ENCODE measurements at regions not wholly inside any gene's neighbourhood (a gene's known extent, or its start where the extent isn't known, plus 50 kb on each side); places are given as distances from the start of the nearest gene placed in this dataset.
A peak's percentile ranks its signal among the peaks of the same experiment; 100 is the strongest.

DNA sequence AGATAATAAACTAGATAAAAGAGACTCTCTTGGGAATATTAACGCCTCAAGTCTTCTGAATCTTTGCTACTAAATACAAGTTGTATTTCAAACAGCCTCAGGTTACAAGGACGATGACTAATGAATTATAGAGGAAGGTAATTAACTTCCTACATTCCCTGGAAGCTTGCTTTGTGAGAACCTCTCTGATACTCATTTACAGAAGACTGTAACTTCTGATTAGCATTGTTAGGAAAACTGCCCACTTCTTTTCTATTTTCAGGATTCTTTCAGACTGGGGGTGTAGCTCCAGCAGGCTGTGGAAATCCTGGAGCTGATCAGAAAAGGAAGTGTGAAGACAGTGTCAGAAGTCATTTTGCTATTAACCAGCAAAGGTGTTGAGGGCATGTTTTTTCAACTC is 316.7 kb upstream of the NPSR1 start:
- TF ChIP-seq, protein P1, sequence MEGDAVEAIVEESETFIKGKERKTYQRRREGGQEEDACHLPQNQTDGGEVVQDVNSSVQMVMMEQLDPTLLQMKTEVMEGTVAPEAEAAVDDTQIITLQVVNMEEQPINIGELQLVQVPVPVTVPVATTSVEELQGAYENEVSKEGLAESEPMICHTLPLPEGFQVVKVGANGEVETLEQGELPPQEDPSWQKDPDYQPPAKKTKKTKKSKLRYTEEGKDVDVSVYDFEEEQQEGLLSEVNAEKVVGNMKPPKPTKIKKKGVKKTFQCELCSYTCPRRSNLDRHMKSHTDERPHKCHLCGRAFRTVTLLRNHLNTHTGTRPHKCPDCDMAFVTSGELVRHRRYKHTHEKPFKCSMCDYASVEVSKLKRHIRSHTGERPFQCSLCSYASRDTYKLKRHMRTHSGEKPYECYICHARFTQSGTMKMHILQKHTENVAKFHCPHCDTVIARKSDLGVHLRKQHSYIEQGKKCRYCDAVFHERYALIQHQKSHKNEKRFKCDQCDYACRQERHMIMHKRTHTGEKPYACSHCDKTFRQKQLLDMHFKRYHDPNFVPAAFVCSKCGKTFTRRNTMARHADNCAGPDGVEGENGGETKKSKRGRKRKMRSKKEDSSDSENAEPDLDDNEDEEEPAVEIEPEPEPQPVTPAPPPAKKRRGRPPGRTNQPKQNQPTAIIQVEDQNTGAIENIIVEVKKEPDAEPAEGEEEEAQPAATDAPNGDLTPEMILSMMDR (IDR thresholded peaks at IDR 0.05 in 2 of 3, conservative IDR thresholded peaks at IDR 0.05 in 1 of 3; ENCODE audit: borderline replicate concordance in 1 of 3, insufficient read depth in 1 of 3, low read depth in 2 of 3, low read length in 2 of 3) = no peak
- TF ChIP-seq POLR2A (IDR thresholded peaks at IDR 0.05; ENCODE audit: borderline replicate concordance, extremely low read depth, insufficient read depth, insufficient read length) (no peak), TCF7L2 (IDR thresholded peaks at IDR 0.05; ENCODE audit: borderline replicate concordance, extremely low read depth, insufficient read depth, insufficient read length) (peak; percentile 64), ZNF274 (IDR thresholded peaks at IDR 0.05; ENCODE audit: low read depth, low read length) (no peak), JUND (IDR thresholded peaks at IDR 0.05) (no peak; the same call in 1 of the 2 replicates), ZFX (IDR thresholded peaks at IDR 0.05) (no peak), EZH2 (IDR thresholded peaks at IDR 0.05) (no peak), ELF1 (IDR thresholded peaks at IDR 0.05; ENCODE audit: borderline replicate concordance, low read depth) (no peak), EZH2phosphoT487 (IDR thresholded peaks at IDR 0.05; ENCODE audit: borderline replicate concordance) (no peak), SIN3A (IDR thresholded peaks at IDR 0.05; ENCODE audit: low read depth) (no peak), EGR1 (IDR thresholded peaks at IDR 0.05; ENCODE audit: low read depth) (no peak), SP1 (IDR thresholded peaks at IDR 0.05; ENCODE audit: low read depth) (no peak; the same call in 1 of the 2 replicates)
- TF ChIP-seq, protein P2, sequence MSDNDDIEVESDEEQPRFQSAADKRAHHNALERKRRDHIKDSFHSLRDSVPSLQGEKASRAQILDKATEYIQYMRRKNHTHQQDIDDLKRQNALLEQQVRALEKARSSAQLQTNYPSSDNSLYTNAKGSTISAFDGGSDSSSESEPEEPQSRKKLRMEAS (IDR thresholded peaks at IDR 0.05) = no peak; the same call in 1 of the 2 replicates
- TF ChIP-seq, protein P3, sequence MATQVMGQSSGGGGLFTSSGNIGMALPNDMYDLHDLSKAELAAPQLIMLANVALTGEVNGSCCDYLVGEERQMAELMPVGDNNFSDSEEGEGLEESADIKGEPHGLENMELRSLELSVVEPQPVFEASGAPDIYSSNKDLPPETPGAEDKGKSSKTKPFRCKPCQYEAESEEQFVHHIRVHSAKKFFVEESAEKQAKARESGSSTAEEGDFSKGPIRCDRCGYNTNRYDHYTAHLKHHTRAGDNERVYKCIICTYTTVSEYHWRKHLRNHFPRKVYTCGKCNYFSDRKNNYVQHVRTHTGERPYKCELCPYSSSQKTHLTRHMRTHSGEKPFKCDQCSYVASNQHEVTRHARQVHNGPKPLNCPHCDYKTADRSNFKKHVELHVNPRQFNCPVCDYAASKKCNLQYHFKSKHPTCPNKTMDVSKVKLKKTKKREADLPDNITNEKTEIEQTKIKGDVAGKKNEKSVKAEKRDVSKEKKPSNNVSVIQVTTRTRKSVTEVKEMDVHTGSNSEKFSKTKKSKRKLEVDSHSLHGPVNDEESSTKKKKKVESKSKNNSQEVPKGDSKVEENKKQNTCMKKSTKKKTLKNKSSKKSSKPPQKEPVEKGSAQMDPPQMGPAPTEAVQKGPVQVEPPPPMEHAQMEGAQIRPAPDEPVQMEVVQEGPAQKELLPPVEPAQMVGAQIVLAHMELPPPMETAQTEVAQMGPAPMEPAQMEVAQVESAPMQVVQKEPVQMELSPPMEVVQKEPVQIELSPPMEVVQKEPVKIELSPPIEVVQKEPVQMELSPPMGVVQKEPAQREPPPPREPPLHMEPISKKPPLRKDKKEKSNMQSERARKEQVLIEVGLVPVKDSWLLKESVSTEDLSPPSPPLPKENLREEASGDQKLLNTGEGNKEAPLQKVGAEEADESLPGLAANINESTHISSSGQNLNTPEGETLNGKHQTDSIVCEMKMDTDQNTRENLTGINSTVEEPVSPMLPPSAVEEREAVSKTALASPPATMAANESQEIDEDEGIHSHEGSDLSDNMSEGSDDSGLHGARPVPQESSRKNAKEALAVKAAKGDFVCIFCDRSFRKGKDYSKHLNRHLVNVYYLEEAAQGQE (IDR thresholded peaks at IDR 0.05; ENCODE audit: low read depth) = no peak
